Activated naive CD8-positive, alpha-beta T cell treated with anti-CD3 and anti-CD28 coated beads, Interleukin-2, amount 10 ng/mL, durations not matched to agents 7 days and 5 days (primary cell): ENCODE measurements at regions not wholly inside any gene's neighbourhood (a gene's known extent, or its start where the extent isn't known, plus 50 kb on each side); places are given as distances from the start of the nearest gene placed in this dataset.
"Not testable (repeated sequence)": the region's sequence is repeated elsewhere in the genome, so short reads cannot be mapped to it uniquely, and the experiment has no call there.

Experiments
- ATAC-seq: fragments of 150-1000 bp; cut with Tn5 transposase; one replicate; pipeline ENCODE4 v1.10.0; 2021; ENCODE audit warnings: low read depth, moderate library complexity
- POLR2A ChIA-PET: fragments of 350-600 bp; sonication (Branson Sonifier 250); formaldehyde crosslinking; loops from one replicate; lab custom pipeline; 2021; ENCODE audit warnings: antibody characterized with exemption; lab: Charles Lee
- DNase-seq: peaks from one replicate; pipeline ENCODE4 v3.0.0; 2021
- H3K27ac Mint-ChIP-seq: one replicate; pipeline ENCODE4 v1.8.0; 2022; ENCODE audit warnings: mild to moderate bottlenecking, mixed read lengths
- H3K27me3 Mint-ChIP-seq: one replicate; pipeline ENCODE4 v1.8.0; 2022; ENCODE audit warnings: mild to moderate bottlenecking, moderate library complexity, mixed read lengths
- H3K36me3 Mint-ChIP-seq: one replicate; pipeline ENCODE4 v1.8.0; 2021; ENCODE audit warnings: mild to moderate bottlenecking, mixed read lengths
- H3K4me1 Mint-ChIP-seq: one replicate; pipeline ENCODE4 v1.8.0; 2021; ENCODE audit warnings: mixed read lengths
- H3K4me3 Mint-ChIP-seq: one replicate; pipeline ENCODE4 v1.8.0; 2022; ENCODE audit warnings: mild to moderate bottlenecking, moderate library complexity, mixed read lengths
- H3K9me3 Mint-ChIP-seq: one replicate; pipeline ENCODE4 v1.8.0; 2021; ENCODE audit warnings: mixed read lengths

- POLR2A ChIA-PET, H3K27ac Mint-ChIP-seq, H3K4me3 Mint-ChIP-seq, H3K36me3 Mint-ChIP-seq, ATAC-seq, H3K27me3 Mint-ChIP-seq, DNase-seq, H3K4me1 Mint-ChIP-seq: not testable (repeated sequence)
- peaks cover 19% of the 10 kb centered on the region for H3K9me3 Mint-ChIP-seq
Measured at GRCh38 chr7:153410997-153411642, 641.1 kb upstream of the DPP6 start.

- H3K4me3 Mint-ChIP-seq, H3K4me1 Mint-ChIP-seq, ATAC-seq, DNase-seq, H3K36me3 Mint-ChIP-seq, H3K27me3 Mint-ChIP-seq, H3K27ac Mint-ChIP-seq, POLR2A ChIA-PET: not testable (repeated sequence)
- H3K9me3 Mint-ChIP-seq: peaks cover 19% of the 10 kb centered on the region
Measured at GRCh38 chr7:153412114-153412823, 639.9 kb upstream of the DPP6 start.

GRCh38 chr7:153412824-153413198 lies 639.4 kb upstream of the DPP6 start:
- H3K36me3 Mint-ChIP-seq, H3K27me3 Mint-ChIP-seq, H3K27ac Mint-ChIP-seq, H3K4me3 Mint-ChIP-seq, POLR2A ChIA-PET, ATAC-seq, H3K4me1 Mint-ChIP-seq, DNase-seq: not testable (repeated sequence)
- peaks cover 19% of the 10 kb centered on the region for H3K9me3 Mint-ChIP-seq

GRCh38 chr7:153413199-153413539 lies 639.0 kb upstream of the DPP6 start:
- Mint-ChIP-seq H3K9me3 (peaks cover 19% of the 10 kb centered on the region), H3K4me1 (no peaks in the 10 kb centered on the region), H3K27ac (no peak overlapping the region), H3K4me3 (no peak overlapping the region), H3K36me3 (no peaks in the 10 kb centered on the region), H3K27me3 (no peaks in the 10 kb centered on the region)
- no peak for DNase-seq
- POLR2A ChIA-PET: no interaction called here
- ATAC-seq: no peak

- DNase-seq: no peak
- POLR2A ChIA-PET: no interaction called here
- H3K4me3 Mint-ChIP-seq: no peak overlapping the region
- peaks cover 19% of the 10 kb centered on the region for H3K9me3 Mint-ChIP-seq
- H3K27ac Mint-ChIP-seq: no peak overlapping the region
- no peak for ATAC-seq
- no peaks in the 10 kb centered on the region for H3K27me3 Mint-ChIP-seq
- H3K4me1 Mint-ChIP-seq: no peaks in the 10 kb centered on the region
- no peaks in the 10 kb centered on the region for H3K36me3 Mint-ChIP-seq
Measured at GRCh38 chr7:153413540-153414287, 638.5 kb upstream of the DPP6 start.

GRCh38 chr7:153414288-153414629 lies 637.9 kb upstream of the DPP6 start:
- no peak overlapping the region for H3K27ac Mint-ChIP-seq
- peaks cover 19% of the 10 kb centered on the region for H3K9me3 Mint-ChIP-seq
- no peaks in the 10 kb centered on the region for H3K36me3 Mint-ChIP-seq
- no peak overlapping the region for H3K4me3 Mint-ChIP-seq
- no peaks in the 10 kb centered on the region for H3K27me3 Mint-ChIP-seq
- DNase-seq: no peak
- POLR2A ChIA-PET: no interaction called here
- no peaks in the 10 kb centered on the region for H3K4me1 Mint-ChIP-seq
- no peak for ATAC-seq

- POLR2A ChIA-PET: no interaction called here
- H3K27me3 Mint-ChIP-seq: no peaks in the 10 kb centered on the region
- H3K4me3 Mint-ChIP-seq: no peak overlapping the region
- peaks cover 19% of the 10 kb centered on the region for H3K9me3 Mint-ChIP-seq
- no peak for ATAC-seq
- no peak overlapping the region for H3K27ac Mint-ChIP-seq
- no peak for DNase-seq
- H3K36me3 Mint-ChIP-seq: no peaks in the 10 kb centered on the region
- no peaks in the 10 kb centered on the region for H3K4me1 Mint-ChIP-seq
Measured at GRCh38 chr7:153415632-153416031, 636.6 kb upstream of the DPP6 start.

- Mint-ChIP-seq H3K9me3 (no peaks in the 10 kb centered on the region), H3K36me3 (no peaks in the 10 kb centered on the region), H3K4me1 (peaks cover 2% of the 10 kb centered on the region), H3K27ac (no peak overlapping the region), H3K27me3 (no peaks in the 10 kb centered on the region), H3K4me3 (no peak overlapping the region)
- DNase-seq (no peak), ATAC-seq (no peak)
- POLR2A ChIA-PET: no interaction called here
Measured at GRCh38 chr7:153422291-153423209, 629.6 kb upstream of the DPP6 start.

GRCh38 chr7:153423210-153423590 lies 629.0 kb upstream of the DPP6 start:
- H3K27me3 Mint-ChIP-seq: no peaks in the 10 kb centered on the region
- no peaks in the 10 kb centered on the region for H3K9me3 Mint-ChIP-seq
- peaks cover 2% of the 10 kb centered on the region for H3K4me1 Mint-ChIP-seq
- POLR2A ChIA-PET: no interaction called here
- no peak for ATAC-seq
- no peak for DNase-seq
- H3K4me3 Mint-ChIP-seq: no peak overlapping the region
- H3K36me3 Mint-ChIP-seq: no peaks in the 10 kb centered on the region
- H3K27ac Mint-ChIP-seq: no peak overlapping the region

- Mint-ChIP-seq H3K4me1 (no peaks in the 10 kb centered on the region), H3K36me3 (no peaks in the 10 kb centered on the region), H3K4me3 (no peak overlapping the region), H3K27me3 (no peaks in the 10 kb centered on the region), H3K9me3 (peaks cover 4% of the 10 kb centered on the region), H3K27ac (no peak overlapping the region)
- ATAC-seq (no peak), DNase-seq (no peak)
- POLR2A ChIA-PET: no interaction called here
Measured at GRCh38 chr7:153430931-153431330, 621.3 kb upstream of the DPP6 start.

- no peaks in the 10 kb centered on the region for H3K4me1 Mint-ChIP-seq
- no peaks in the 10 kb centered on the region for H3K27me3 Mint-ChIP-seq
- H3K27ac Mint-ChIP-seq: no peak overlapping the region
- H3K4me3 Mint-ChIP-seq: no peak overlapping the region
- DNase-seq (no peak), ATAC-seq (no peak)
- H3K36me3 Mint-ChIP-seq: no peaks in the 10 kb centered on the region
- POLR2A ChIA-PET: no interaction called here
- peaks cover 4% of the 10 kb centered on the region for H3K9me3 Mint-ChIP-seq
Measured at GRCh38 chr7:153432063-153432462, 620.1 kb upstream of the DPP6 start.

GRCh38 chr7:153433223-153433622 lies 619.0 kb upstream of the DPP6 start:
- POLR2A ChIA-PET: no interaction called here
- H3K27me3 Mint-ChIP-seq: no peaks in the 10 kb centered on the region
- peaks cover 4% of the 10 kb centered on the region for H3K9me3 Mint-ChIP-seq
- no peaks in the 10 kb centered on the region for H3K36me3 Mint-ChIP-seq
- no peak for DNase-seq
- no peak overlapping the region for H3K4me3 Mint-ChIP-seq
- no peak for ATAC-seq
- H3K27ac Mint-ChIP-seq: no peak overlapping the region
- no peaks in the 10 kb centered on the region for H3K4me1 Mint-ChIP-seq

- Mint-ChIP-seq H3K36me3 (no peaks in the 10 kb centered on the region), H3K9me3 (no peaks in the 10 kb centered on the region), H3K27ac (no peak overlapping the region), H3K4me3 (no peak overlapping the region), H3K4me1 (no peaks in the 10 kb centered on the region), H3K27me3 (no peaks in the 10 kb centered on the region)
- ATAC-seq (no peak), DNase-seq (no peak)
- POLR2A ChIA-PET: no interaction called here
Measured at GRCh38 chr7:153440715-153441114, 611.5 kb upstream of the DPP6 start.
